AG04450 (cell line): ENCODE measurements at regions not wholly inside any gene's neighbourhood (a gene's known extent, or its start where the extent isn't known, plus 50 kb on each side); places are given as distances from the start of the nearest gene placed in this dataset.

Experiments
- CTCF ChIA-PET: fragments of 300-600, 350-600 bp; formaldehyde crosslinking; extraction: SDS; loops from one replicate; lab custom pipeline; 2022; ENCODE audit warnings: antibody characterized with exemption, inconsistent platforms; lab: Charles Lee
- POLR2A ChIA-PET: fragments of 350-600 bp; formaldehyde crosslinking; extraction: SDS; loops from one replicate; lab custom pipeline; 2021; ENCODE audit warnings: antibody characterized with exemption, inconsistent platforms; lab: Yijun Ruan, JAX
- DNase-seq: peaks from one replicate; pipeline ENCODE4 v3.0.0-alpha.2; 2011; ENCODE audit warnings: low read depth, low spot score
- H3K27ac ChIP-seq: one replicate; pipeline ENCODE4 v1.5.1; 2012; ENCODE audit warnings: low read depth, low read length, control low read depth
- H3K27me3 ChIP-seq: one replicate; pipeline ENCODE4 v1.6.0; 2012; ENCODE audit warnings: low read length; ENCODE audit not compliant: control insufficient read depth, insufficient read depth
- H3K4me3 ChIP-seq: 2 replicates; pipeline ENCODE4 v1.5.1; 2011; ENCODE audit warnings: mild to moderate bottlenecking, low read depth, low read length, control low read depth
- H3K9me3 ChIP-seq: 2 replicates; pipeline ENCODE4 v1.5.1; 2012; ENCODE audit warnings: low read length; ENCODE audit not compliant: control insufficient read depth, insufficient read depth
- CTCF ChIP-seq: IDR thresholded peaks from 2 replicates; pipeline ENCODE4 v1.5.1; 2011; ENCODE audit warnings: low read depth, low read length, control low read depth, inconsistent platforms

- Histone ChIP-seq H3K27me3 (no peaks in the 10 kb centered on the region), H3K9me3 (no peaks in the 10 kb centered on the region), H3K4me3 (no peak overlapping the region), H3K27ac (no peak overlapping the region)
- DNase-seq = no peak
- CTCF ChIA-PET = interaction anchor here (0.9 to 3.5 kb wide), 3 partner anchors 10 to 1013 kb away, joined by 3 to 38 read pairs (median 10); no protein-coding TSS in a partner anchor
- POLR2A ChIA-PET = interaction anchor here (1.2 kb wide), 1 partner anchor 30 kb away, joined by 5 read pairs; no protein-coding TSS in a partner anchor
- TF ChIP-seq CTCF = no peak
These were observed 207.7 kb upstream of the CAMK1G start for GRCh38 chr1:209375671-209376365.

- CTCF ChIA-PET = interaction anchor here (0.9 to 3.5 kb wide), 3 partner anchors 9 to 1012 kb away, joined by 3 to 38 read pairs (median 10); no protein-coding TSS in a partner anchor
- no peak overlapping the region for H3K27ac ChIP-seq
- H3K27me3 ChIP-seq = no peaks in the 10 kb centered on the region
- H3K4me3 ChIP-seq = no peak overlapping the region
- TF ChIP-seq CTCF = no peak
- DNase-seq = no peak
- POLR2A ChIA-PET = no interaction called here
- H3K9me3 ChIP-seq = no peaks in the 10 kb centered on the region
These were observed 206.7 kb upstream of the CAMK1G start for GRCh38 chr1:209376774-209377173.

GRCh38 chr1:209377995-209378394 lies 205.5 kb upstream of the CAMK1G start:
- Histone ChIP-seq H3K9me3 (no peaks in the 10 kb centered on the region), H3K4me3 (no peak overlapping the region), H3K27ac (no peak overlapping the region), H3K27me3 (no peaks in the 10 kb centered on the region)
- POLR2A ChIA-PET = no interaction called here
- CTCF ChIA-PET = interaction anchor here (3.5 kb wide), 1 partner anchor 24 kb away, joined by 38 read pairs; no protein-coding TSS in a partner anchor
- no peak for DNase-seq
- TF ChIP-seq CTCF = no peak

- POLR2A ChIA-PET = no interaction called here
- no peak overlapping the region for H3K27ac ChIP-seq
- TF ChIP-seq CTCF = no peak
- no peaks in the 10 kb centered on the region for H3K27me3 ChIP-seq
- CTCF ChIA-PET = interaction anchor here (0.9 to 4.4 kb wide), 2 partner anchors 25 to 187 kb away, joined by 3 to 20 read pairs; no protein-coding TSS in a partner anchor
- H3K9me3 ChIP-seq = no peaks in the 10 kb centered on the region
- H3K4me3 ChIP-seq = no peak overlapping the region
- no peak for DNase-seq
These were observed 204.2 kb upstream of the CAMK1G start for GRCh38 chr1:209379280-209379679.

GRCh38 chr1:209380420-209380819 lies 203.1 kb upstream of the CAMK1G start:
- no peaks in the 10 kb centered on the region for H3K27me3 ChIP-seq
- H3K9me3 ChIP-seq = no peaks in the 10 kb centered on the region
- H3K27ac ChIP-seq = no peak overlapping the region
- CTCF ChIA-PET = interaction anchor here (4.4 kb wide), 1 partner anchor 27 kb away, joined by 20 read pairs; no protein-coding TSS in a partner anchor
- POLR2A ChIA-PET = no interaction called here
- TF ChIP-seq CTCF = no peak
- no peak for DNase-seq
- no peak overlapping the region for H3K4me3 ChIP-seq
